ENCODE measurements at regions not wholly inside any gene's neighbourhood (a gene's known extent, or its start where the extent isn't known, plus 50 kb on each side); places are given as distances from the start of the nearest gene placed in this dataset.
"Not testable (repeated sequence)": the region's sequence is repeated elsewhere in the genome, so short reads cannot be mapped to it uniquely, and the experiment has no call there.

DNA sequence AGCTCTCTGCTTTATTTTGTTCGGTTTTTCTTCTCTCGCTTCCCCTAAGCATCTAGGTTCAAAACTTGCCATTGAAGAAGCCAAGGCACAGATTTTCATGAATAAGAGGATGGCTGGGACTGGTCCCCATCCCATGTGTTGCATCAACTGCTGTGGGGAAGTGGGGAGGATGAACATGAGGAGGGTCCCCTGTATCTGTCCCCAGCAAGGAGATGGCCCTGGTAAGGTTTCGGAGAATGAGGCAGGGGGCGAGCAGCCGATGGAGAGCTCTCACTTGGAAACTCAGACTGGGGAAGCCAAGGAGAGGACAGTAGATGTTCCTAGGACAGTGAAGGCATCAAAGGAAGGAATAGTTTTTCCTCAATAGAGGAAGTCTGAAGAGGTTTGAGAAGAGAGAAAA, 142.0 kb upstream of the ATP2B2 start:
- H3K36me3 ChIP-seq (ENCODE audit: control insufficient read depth in 2 of 3, insufficient read depth in 3 of 3, low read length in 3 of 3) = no peaks in the 10 kb centered on the region
- TF ChIP-seq, protein P1, sequence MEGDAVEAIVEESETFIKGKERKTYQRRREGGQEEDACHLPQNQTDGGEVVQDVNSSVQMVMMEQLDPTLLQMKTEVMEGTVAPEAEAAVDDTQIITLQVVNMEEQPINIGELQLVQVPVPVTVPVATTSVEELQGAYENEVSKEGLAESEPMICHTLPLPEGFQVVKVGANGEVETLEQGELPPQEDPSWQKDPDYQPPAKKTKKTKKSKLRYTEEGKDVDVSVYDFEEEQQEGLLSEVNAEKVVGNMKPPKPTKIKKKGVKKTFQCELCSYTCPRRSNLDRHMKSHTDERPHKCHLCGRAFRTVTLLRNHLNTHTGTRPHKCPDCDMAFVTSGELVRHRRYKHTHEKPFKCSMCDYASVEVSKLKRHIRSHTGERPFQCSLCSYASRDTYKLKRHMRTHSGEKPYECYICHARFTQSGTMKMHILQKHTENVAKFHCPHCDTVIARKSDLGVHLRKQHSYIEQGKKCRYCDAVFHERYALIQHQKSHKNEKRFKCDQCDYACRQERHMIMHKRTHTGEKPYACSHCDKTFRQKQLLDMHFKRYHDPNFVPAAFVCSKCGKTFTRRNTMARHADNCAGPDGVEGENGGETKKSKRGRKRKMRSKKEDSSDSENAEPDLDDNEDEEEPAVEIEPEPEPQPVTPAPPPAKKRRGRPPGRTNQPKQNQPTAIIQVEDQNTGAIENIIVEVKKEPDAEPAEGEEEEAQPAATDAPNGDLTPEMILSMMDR (IDR thresholded peaks at IDR 0.05; ENCODE audit: borderline replicate concordance, extremely low read depth, insufficient read depth) = no peak
- H3K9ac ChIP-seq (ENCODE audit: low read length in 3 of 3) = no peak overlapping the region
- DNase-seq (no peak), FAIRE-seq (no peak)
- intact Hi-C loops (cut with DNase I) = no loop called here
- no peaks in the 10 kb centered on the region for H3K4me1 ChIP-seq (ENCODE audit: control insufficient read depth in 2 of 3, insufficient read depth in 2 of 3, low read depth in 1 of 3, low read length in 3 of 3)
- no peak overlapping the region for H3K27ac ChIP-seq (ENCODE audit: low read depth in 2 of 2, low read length in 2 of 2)
- H3K27me3 ChIP-seq (ENCODE audit: control insufficient read depth, insufficient read depth, low read length) = no peaks in the 10 kb centered on the region
- no peaks in the 10 kb centered on the region for H3K9me3 ChIP-seq (ENCODE audit: control insufficient read depth in 2 of 3, insufficient read depth in 1 of 3, low read length in 3 of 3)
- H3K4me3 ChIP-seq (ENCODE audit: low read length in 3 of 3) = no peak overlapping the region

DNA sequence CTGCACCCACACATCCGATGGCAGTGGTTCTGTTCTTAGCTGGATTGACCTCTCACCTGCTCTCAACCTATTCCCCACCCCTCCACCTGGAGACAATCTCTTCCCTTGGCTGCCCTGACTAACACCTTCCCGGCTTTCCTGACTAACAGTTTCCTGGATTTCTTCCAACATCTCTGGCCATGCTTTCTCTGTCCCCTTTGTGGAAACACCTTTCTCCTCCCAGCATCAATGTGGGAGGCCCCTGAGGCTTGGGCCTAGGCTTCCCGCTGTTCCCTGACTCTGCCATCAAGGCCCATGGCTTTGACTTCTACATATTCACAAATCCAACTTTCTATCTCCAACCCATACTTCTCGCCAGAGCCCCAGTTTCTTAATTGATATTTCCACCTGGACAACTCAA, 142.8 kb upstream of the ATP2B2 start:
- no peak for FAIRE-seq
- TF ChIP-seq, protein P1 (IDR thresholded peaks at IDR 0.05; ENCODE audit: borderline replicate concordance, extremely low read depth, insufficient read depth) = no peak
- intact Hi-C loops (cut with DNase I) = no loop called here

DNA sequence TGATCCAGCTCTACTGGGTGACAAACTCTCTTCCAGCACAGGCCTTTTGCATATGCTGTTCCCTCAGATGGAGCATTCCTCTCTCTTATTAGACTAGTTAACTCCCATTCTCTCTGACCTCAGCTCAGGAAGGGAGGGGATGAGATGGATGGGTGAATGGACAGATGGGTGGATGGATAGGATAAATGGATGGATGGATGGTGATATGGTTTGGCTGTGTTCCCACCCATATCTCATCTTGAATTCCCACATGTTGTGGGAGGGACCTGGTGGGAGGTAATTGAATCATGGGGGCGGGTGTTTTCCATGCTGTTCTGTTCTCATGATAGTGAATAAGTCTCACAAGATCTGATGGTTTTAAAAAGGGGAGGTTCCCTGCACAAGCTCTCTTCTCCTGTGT, 144.1 kb upstream of the ATP2B2 start:
- H3K9me3 ChIP-seq (ENCODE audit: control insufficient read depth in 2 of 3, insufficient read depth in 1 of 3, low read length in 3 of 3); H3K4me1 ChIP-seq (ENCODE audit: control insufficient read depth in 2 of 3, insufficient read depth in 2 of 3, low read depth in 1 of 3, low read length in 3 of 3); H3K9ac ChIP-seq (ENCODE audit: low read length in 3 of 3); H3K4me3 ChIP-seq (ENCODE audit: low read length in 3 of 3); H3K27me3 ChIP-seq (ENCODE audit: control insufficient read depth, insufficient read depth, low read length); intact Hi-C loops (cut with DNase I); H3K36me3 ChIP-seq (ENCODE audit: control insufficient read depth in 2 of 3, insufficient read depth in 3 of 3, low read length in 3 of 3); DNase-seq; FAIRE-seq; H3K27ac ChIP-seq (ENCODE audit: low read depth in 2 of 2, low read length in 2 of 2): not testable (repeated sequence)

More for the DNA sequence above, 142.8 kb upstream of the ATP2B2 start:
- Histone ChIP-seq H3K4me3 (ENCODE audit: low read length in 3 of 3) (no peak overlapping the region), H3K27ac (ENCODE audit: low read depth in 2 of 2, low read length in 2 of 2) (no peak overlapping the region), H3K4me1 (ENCODE audit: control insufficient read depth in 2 of 3, insufficient read depth in 2 of 3, low read depth in 1 of 3, low read length in 3 of 3) (no peaks in the 10 kb centered on the region), H3K9me3 (ENCODE audit: control insufficient read depth in 2 of 3, insufficient read depth in 1 of 3, low read length in 3 of 3) (no peaks in the 10 kb centered on the region), H3K9ac (ENCODE audit: low read length in 3 of 3) (no peak overlapping the region), H3K36me3 (ENCODE audit: control insufficient read depth in 2 of 3, insufficient read depth in 3 of 3, low read length in 3 of 3) (no peaks in the 10 kb centered on the region), H3K27me3 (ENCODE audit: control insufficient read depth, insufficient read depth, low read length) (no peaks in the 10 kb centered on the region)
- no peak for DNase-seq

DNA sequence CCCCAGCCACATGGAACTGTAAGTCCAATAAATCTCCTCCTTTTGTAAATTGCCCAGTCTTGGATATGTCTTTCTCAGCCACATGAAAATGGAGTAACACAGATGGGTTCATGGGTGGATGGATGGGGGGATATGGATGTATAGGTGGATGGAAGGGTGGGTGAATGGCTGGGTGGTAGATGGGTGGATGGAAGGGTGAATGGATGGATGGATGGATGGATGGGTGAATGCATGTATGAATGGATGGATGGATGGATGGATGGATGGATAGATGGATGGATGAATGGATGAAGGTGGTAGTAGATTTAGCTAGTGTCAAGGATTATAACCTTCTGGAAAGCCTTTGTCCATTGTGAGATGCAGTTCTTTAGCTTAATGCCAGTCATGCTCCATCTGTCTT, 146.1 kb upstream of the ATP2B2 start:
- TF ChIP-seq, protein P1 (IDR thresholded peaks at IDR 0.05; ENCODE audit: borderline replicate concordance, extremely low read depth, insufficient read depth) = no peak
- no peak overlapping the region for H3K27ac ChIP-seq (ENCODE audit: low read depth in 2 of 2, low read length in 2 of 2)
- H3K9me3 ChIP-seq (ENCODE audit: control insufficient read depth in 2 of 3, insufficient read depth in 1 of 3, low read length in 3 of 3) = no peaks in the 10 kb centered on the region
- intact Hi-C loops (cut with DNase I) = no loop called here
- no peak overlapping the region for H3K9ac ChIP-seq (ENCODE audit: low read length in 3 of 3)
- DNase-seq = no peak
- FAIRE-seq = no peak
- no peak overlapping the region for H3K4me3 ChIP-seq (ENCODE audit: low read length in 3 of 3)
- no peaks in the 10 kb centered on the region for H3K36me3 ChIP-seq (ENCODE audit: control insufficient read depth in 2 of 3, insufficient read depth in 3 of 3, low read length in 3 of 3)
- no peaks in the 10 kb centered on the region for H3K27me3 ChIP-seq (ENCODE audit: control insufficient read depth, insufficient read depth, low read length)
- H3K4me1 ChIP-seq (ENCODE audit: control insufficient read depth in 2 of 3, insufficient read depth in 2 of 3, low read depth in 1 of 3, low read length in 3 of 3) = no peaks in the 10 kb centered on the region

All from kidney (tissue), 13 donors.